Gastroesophageal sphincter (tissue), 4 donors: ENCODE measurements at regions not wholly inside any gene's neighbourhood (a gene's known extent, or its start where the extent isn't known, plus 50 kb on each side); places are given as distances from the start of the nearest gene placed in this dataset.

Experiments used
- ATAC-seq: fragments of 150-250 bp; one replicate; pipeline ENCODE4 v1.9.1; 2016; ENCODE audit warnings: mild to moderate bottlenecking, moderate library complexity
- H3K27ac ChIP-seq, 4 donors: fragments of 200-600 bp; sonication (generic) in 3 of 4; 1 replicate in 3 of 4; 2 replicates in 1 of 4; pipeline ENCODE4 v1.5.1; 2016 to 2019
- H3K27me3 ChIP-seq: fragments of 200-600 bp; sonication (generic); one replicate; pipeline ENCODE4 v1.5.1; 2019
- H3K36me3 ChIP-seq, 2 donors: fragments of 200-600 bp; sonication (generic); one replicate each; pipeline ENCODE4 v1.5.1; 2019; ENCODE audit warnings: control low read depth in 1 of 2
- H3K4me1 ChIP-seq, 3 donors: fragments of 200-600 bp; sonication (generic); 1 replicate in 2 of 3; 2 replicates in 1 of 3; pipeline ENCODE4 v1.5.1; 2016 to 2019; ENCODE audit warnings: control low read depth in 2 of 3
- H3K4me3 ChIP-seq, 2 donors: fragments of 200-600 bp; sonication (generic); one replicate each; pipeline ENCODE4 v1.5.1; 2019; ENCODE audit warnings: mild to moderate bottlenecking in 1 of 2, moderate library complexity in 1 of 2
- H3K9me3 ChIP-seq, 3 donors: fragments of 200-600 bp; sonication (generic); one replicate each; pipeline ENCODE4 v1.5.1; 2017 to 2019; ENCODE audit warnings: control low read depth in 2 of 3
- CTCF ChIP-seq, 4 experiments: fragments of 200-600 bp in 2 of 4; fragments of 450-650 bp in 2 of 4; sonication (generic) in 1 of 4; IDR thresholded peaks; one replicate each; pipeline ENCODE4 v1.5.1; 2017 to 2019; ENCODE audit warnings: antibody characterized with exemption in 4 of 4, mild to moderate bottlenecking in 2 of 4, moderate library complexity in 2 of 4
- EP300 ChIP-seq: sonication (generic); formaldehyde crosslinking; IDR thresholded peaks from one replicate; pipeline ENCODE4 v1.6.1; 2017; ENCODE audit warnings: antibody characterized with exemption, mild to moderate bottlenecking
- POLR2A ChIP-seq, 2 donors: fragments of 450-650 bp; IDR thresholded peaks; one replicate each; pipeline ENCODE4 v1.6.1; 2017; ENCODE audit warnings: antibody characterized with exemption in 2 of 2, mild to moderate bottlenecking in 2 of 2, moderate library complexity in 1 of 2
- POLR2AphosphoS5 ChIP-seq: sonication (generic); formaldehyde crosslinking; IDR thresholded peaks from one replicate; pipeline ENCODE4 v1.6.1; 2017; ENCODE audit warnings: antibody characterized with exemption
- WGBS, 2 donors: methylation state at CpG; one replicate each; pipeline ENCODE4 v1.1.5; 2018; ENCODE audit warnings: low coverage in 1 of 2; 5-methylcytosine and 5-hydroxymethylcytosine counted together

- Histone ChIP-seq H3K4me3 (no peak overlapping the region), H3K36me3 (no peaks in the 10 kb centered on the region), H3K9me3 (no peaks in the 10 kb centered on the region), H3K27me3 (no peaks in the 10 kb centered on the region), H3K4me1 (no peaks in the 10 kb centered on the region), H3K27ac (no peak overlapping the region)
- no peak for ATAC-seq
- TF ChIP-seq POLR2AphosphoS5: no peak
- TF ChIP-seq EP300: no peak
- no peak for TF ChIP-seq CTCF (IDR thresholded peaks at IDR 0.05)
- no peak for TF ChIP-seq POLR2A (IDR thresholded peaks at IDR 0.05)
- WGBS, 2 donors: 75 to 93% methylated on average over 2 to 3 of the region's 3 CpGs
Observed at GRCh38 chr6:85166114-85166741, 283.7 kb upstream of the NT5E start.

DNA sequence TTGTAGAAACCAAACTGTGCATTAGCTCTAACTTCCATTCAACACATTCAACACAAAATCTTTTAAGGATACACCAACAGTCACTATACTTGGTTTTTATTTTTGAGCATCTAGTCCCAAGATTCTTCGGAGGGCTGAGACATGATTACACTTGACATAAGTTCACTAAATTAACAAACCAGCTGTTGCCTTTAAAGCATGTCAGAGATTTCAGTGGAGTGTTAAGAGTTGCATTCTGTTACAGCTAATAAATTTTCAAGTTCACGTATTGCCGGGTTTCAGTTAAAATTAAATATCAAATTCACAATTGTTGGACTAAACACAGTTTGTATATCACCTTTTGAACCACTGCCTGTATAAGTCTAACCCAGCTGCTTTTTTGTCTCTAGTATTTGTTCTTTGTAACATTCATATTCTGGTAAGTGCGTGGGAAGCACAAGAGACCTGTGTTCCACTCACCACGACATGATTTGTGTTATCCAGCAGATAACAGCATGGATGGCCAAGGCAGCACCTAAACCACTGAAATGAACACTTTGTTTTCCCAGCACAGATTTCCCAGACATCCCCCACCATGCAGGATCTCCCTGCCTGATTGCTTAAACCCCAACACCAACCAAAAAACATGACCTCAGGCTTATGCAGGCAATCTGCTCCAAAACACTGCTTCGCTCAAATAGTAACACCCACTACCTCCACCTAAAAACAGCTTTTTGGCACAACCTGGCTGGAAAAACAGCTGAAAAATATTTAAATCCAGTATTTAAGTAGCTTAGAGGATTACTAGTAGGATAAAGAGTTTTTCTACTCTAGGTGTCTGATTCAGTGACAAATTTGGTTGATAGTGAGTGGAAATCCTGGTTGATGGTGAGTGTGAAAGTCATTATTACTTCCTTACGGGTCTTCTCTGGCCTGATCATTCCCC lies 286.5 kb upstream of the NT5E start:
- Histone ChIP-seq H3K4me1 (no peaks in the 10 kb centered on the region), H3K27me3 (no peaks in the 10 kb centered on the region), H3K4me3 (no peak overlapping the region), H3K36me3 (no peaks in the 10 kb centered on the region), H3K9me3 (no peaks in the 10 kb centered on the region), H3K27ac (no peak overlapping the region)
- 46 to 50% methylated on average over 7 of the region's 7 CpGs for WGBS, 2 donors
- TF ChIP-seq POLR2AphosphoS5 (no peak), POLR2A (IDR thresholded peaks at IDR 0.05) (no peak), CTCF (IDR thresholded peaks at IDR 0.05) (no peak), EP300 (no peak)
- ATAC-seq: no peak

DNA sequence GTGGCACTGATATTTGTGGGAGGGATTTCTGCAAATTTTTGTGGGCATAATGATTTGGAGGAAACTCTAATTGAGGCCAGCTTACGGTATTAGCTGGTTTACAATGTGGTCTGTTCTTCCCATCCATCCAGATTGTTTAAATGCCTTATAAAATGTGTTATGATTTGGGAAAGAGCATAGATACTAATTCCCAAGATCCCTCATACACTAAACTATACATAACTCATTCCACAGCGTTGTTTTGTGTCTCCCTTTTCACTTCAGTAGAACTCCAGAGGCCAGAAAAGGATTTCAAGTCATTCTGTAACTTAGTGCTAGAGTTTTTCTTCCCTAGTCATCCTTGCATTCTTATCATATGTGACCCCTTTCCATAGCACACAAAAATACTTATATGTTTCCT lies 292.6 kb upstream of the NT5E start:
- WGBS, 2 donors: 61 to 92% methylated on average over 1 to 2 of the region's 2 CpGs
- no peak for ATAC-seq
- H3K4me1 ChIP-seq: no peaks in the 10 kb centered on the region
- no peaks in the 10 kb centered on the region for H3K27me3 ChIP-seq
- no peaks in the 10 kb centered on the region for H3K9me3 ChIP-seq
- H3K27ac ChIP-seq: no peak overlapping the region
- H3K36me3 ChIP-seq: no peaks in the 10 kb centered on the region
- TF ChIP-seq POLR2A (IDR thresholded peaks at IDR 0.05): no peak
- no peak for TF ChIP-seq POLR2AphosphoS5
- no peak for TF ChIP-seq CTCF (IDR thresholded peaks at IDR 0.05)
- TF ChIP-seq EP300: no peak
- no peak overlapping the region for H3K4me3 ChIP-seq

DNA sequence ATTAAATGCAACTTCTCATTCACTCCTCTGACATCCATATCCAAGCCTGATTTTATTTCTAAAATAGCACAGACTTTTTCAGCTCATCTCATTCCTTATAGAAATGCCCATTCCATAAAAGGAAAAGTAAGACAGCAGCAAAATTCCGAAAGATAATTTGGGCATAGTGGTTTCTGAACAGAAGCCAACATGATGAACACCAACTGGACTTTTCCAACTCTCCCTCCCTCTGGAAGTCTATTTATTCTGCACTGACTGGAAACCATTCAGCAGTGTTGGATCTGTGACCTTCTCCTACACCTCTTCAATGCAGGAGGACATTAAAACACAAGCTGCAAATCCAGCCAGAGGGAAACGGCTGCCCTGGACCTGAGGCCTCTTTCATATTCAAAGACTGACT lies 306.2 kb upstream of the NT5E start:
- 25 to 33% methylated on average over 2 of the region's 2 CpGs for WGBS, 2 donors
- Histone ChIP-seq H3K4me1 (peaks cover 0 to 5% (median 0%) of the 10 kb centered on the region in 3 donors), H3K27ac (no peak overlapping the region), H3K36me3 (no peaks in the 10 kb centered on the region), H3K4me3 (no peak overlapping the region), H3K9me3 (no peaks in the 10 kb centered on the region), H3K27me3 (no peaks in the 10 kb centered on the region)
- no peak for ATAC-seq
- no peak for TF ChIP-seq CTCF (IDR thresholded peaks at IDR 0.05)
- no peak for TF ChIP-seq EP300
- TF ChIP-seq POLR2A (IDR thresholded peaks at IDR 0.05): no peak
- no peak for TF ChIP-seq POLR2AphosphoS5

DNA sequence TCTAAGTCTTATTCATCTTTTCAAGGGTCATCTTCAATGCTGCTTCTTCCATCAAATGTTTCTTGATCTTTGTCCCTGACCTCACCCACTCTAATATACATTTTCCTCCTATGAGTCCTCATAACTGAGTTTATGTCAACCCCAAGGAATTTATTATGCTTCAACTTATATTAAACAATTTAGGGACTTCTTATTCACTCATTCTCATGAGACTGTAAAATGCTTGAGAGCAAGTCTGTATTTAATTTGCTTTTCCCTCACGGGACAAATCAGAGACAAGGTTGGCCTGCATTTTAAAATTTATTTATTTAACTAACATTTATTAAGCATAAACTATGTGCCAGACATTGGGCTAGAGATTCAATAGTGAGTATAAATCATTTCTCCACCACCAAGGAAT lies 312.0 kb upstream of the NT5E start:
- ATAC-seq: no peak
- Histone ChIP-seq H3K27me3 (no peaks in the 10 kb centered on the region), H3K4me3 (no peak overlapping the region), H3K9me3 (no peaks in the 10 kb centered on the region), H3K27ac (no peak overlapping the region), H3K4me1 (no peaks in the 10 kb centered on the region), H3K36me3 (no peaks in the 10 kb centered on the region)
- WGBS, 2 donors: 36 to 67% methylated on average over 1 of the region's 1 CpG
- TF ChIP-seq EP300 (no peak), CTCF (IDR thresholded peaks at IDR 0.05) (no peak), POLR2AphosphoS5 (no peak), POLR2A (IDR thresholded peaks at IDR 0.05) (no peak)
